Kidney (tissue), 13 donors: ENCODE measurements at regions not wholly inside any gene's neighbourhood (a gene's known extent, or its start where the extent isn't known, plus 50 kb on each side); places are given as distances from the start of the nearest gene placed in this dataset.
A peak's percentile ranks its signal among the peaks of the same experiment; 100 is the strongest.

ENCODE experiments used
- DNase-seq, 5 donors: peaks; one replicate each; pipeline ENCODE4 v3.0.0-alpha.2; 2013 to 2020
- FAIRE-seq: peaks from 2 replicates; lab custom pipeline; 2012; peaks lifted over from hg19 to GRCh38; lab: Jason Lieb, UNC
- H3K27ac ChIP-seq, 2 donors: one replicate each; pipeline ENCODE4 v1.7.0; 2013; ENCODE audit warnings: low read depth in 2 of 2, low read length in 2 of 2, inconsistent platforms in 1 of 2
- H3K27me3 ChIP-seq: one replicate; pipeline ENCODE4 v1.7.1; 2013; ENCODE audit warnings: low read length, inconsistent platforms; ENCODE audit not compliant: control insufficient read depth, insufficient read depth
- H3K36me3 ChIP-seq, 3 donors: one replicate each; pipeline versions ENCODE4 v1.7.0 to v1.7.1; 2013; ENCODE audit warnings: low read length in 3 of 3, control low read depth in 1 of 3, inconsistent platforms in 1 of 3; ENCODE audit not compliant: insufficient read depth in 3 of 3, control insufficient read depth in 2 of 3
- H3K4me1 ChIP-seq, 3 donors: one replicate each; pipeline versions ENCODE4 v1.7.0 to v1.7.1; 2013; ENCODE audit warnings: low read length in 3 of 3, inconsistent platforms in 1 of 3, low read depth in 1 of 3; ENCODE audit not compliant: control insufficient read depth in 2 of 3, insufficient read depth in 2 of 3
- H3K4me3 ChIP-seq, 3 donors: one replicate each; pipeline versions ENCODE4 v1.7.0 to v1.8.1; 2013; ENCODE audit warnings: low read length in 3 of 3, control low read depth in 1 of 3, inconsistent platforms in 1 of 3
- H3K9ac ChIP-seq, 3 donors: one replicate each; pipeline versions ENCODE4 v1.7.0 to v1.7.1; 2013; ENCODE audit warnings: low read length in 3 of 3, control low read depth in 1 of 3, inconsistent platforms in 1 of 3
- H3K9me3 ChIP-seq, 3 donors: one replicate each; pipeline versions ENCODE4 v1.7.0 to v1.7.1; 2013; ENCODE audit warnings: low read length in 3 of 3, control low read depth in 1 of 3, inconsistent platforms in 1 of 3; ENCODE audit not compliant: control insufficient read depth in 2 of 3, insufficient read depth in 1 of 3
- CTCF ChIP-seq: IDR thresholded peaks from 3 replicates; pipeline ENCODE4 v1.5.1; 2012; ENCODE audit warnings: mild to moderate bottlenecking, moderate library complexity, borderline replicate concordance; ENCODE audit not compliant: insufficient read depth; ENCODE audit errors: extremely low read depth
- intact Hi-C: fragments of 100-400 bp; cut with DNase I; formaldehyde crosslinking; loops from one replicate; pipeline ENCODE4 v1.11.1; 2022
- donor health status: control.
- donor health status: control.
- donor health status: control.
- donor health status: control.
- donor health status: control.
- donor health status: DM: yes; HTN: yes; CAD: no.
- donor health status: Normal renal cell carcinoma (clear cell type).

- H3K27ac ChIP-seq: no peak overlapping the region
- TF ChIP-seq CTCF: no peak
- peak in 1 of 5 donors; percentile 11 for DNase-seq
- no peaks in the 10 kb centered on the region for H3K36me3 ChIP-seq
- H3K4me1 ChIP-seq: no peaks in the 10 kb centered on the region
- no peak overlapping the region for H3K4me3 ChIP-seq
- no peaks in the 10 kb centered on the region for H3K27me3 ChIP-seq
- FAIRE-seq: no peak
- H3K9ac ChIP-seq: no peak overlapping the region
- no peaks in the 10 kb centered on the region for H3K9me3 ChIP-seq
- intact Hi-C loops: no loop called here
Measured at GRCh38 chr18:54440292-54440691, 82.6 kb downstream of the C18orf54 start.

GRCh38 chr18:54444319-54444914 lies 86.7 kb downstream of the C18orf54 start:
- intact Hi-C loops: no loop called here
- H3K9ac ChIP-seq: no peak overlapping the region
- peak; percentile 60 for TF ChIP-seq CTCF
- H3K27me3 ChIP-seq: no peaks in the 10 kb centered on the region
- peak in 4 of 5 donors; percentile 59 to 86 (median 78) for DNase-seq
- no peak for FAIRE-seq
- H3K4me3 ChIP-seq: no peak overlapping the region
- no peaks in the 10 kb centered on the region for H3K36me3 ChIP-seq
- H3K4me1 ChIP-seq: no peaks in the 10 kb centered on the region
- no peaks in the 10 kb centered on the region for H3K9me3 ChIP-seq
- H3K27ac ChIP-seq: no peak overlapping the region

- Histone ChIP-seq H3K9me3 (no peaks in the 10 kb centered on the region), H3K4me1 (no peaks in the 10 kb centered on the region), H3K9ac (no peak overlapping the region), H3K36me3 (no peaks in the 10 kb centered on the region), H3K27me3 (no peaks in the 10 kb centered on the region), H3K27ac (no peak overlapping the region), H3K4me3 (no peak overlapping the region)
- no peak for DNase-seq
- TF ChIP-seq CTCF: no peak
- FAIRE-seq: no peak
- intact Hi-C loops: no loop called here
Measured at GRCh38 chr18:54453996-54454395, 96.3 kb downstream of the C18orf54 start.

GRCh38 chr18:54465502-54465901 lies 107.8 kb downstream of the C18orf54 start:
- Histone ChIP-seq H3K9ac (no peak overlapping the region), H3K9me3 (no peaks in the 10 kb centered on the region), H3K27me3 (no peaks in the 10 kb centered on the region), H3K36me3 (no peaks in the 10 kb centered on the region), H3K4me1 (no peaks in the 10 kb centered on the region), H3K27ac (no peak overlapping the region), H3K4me3 (no peak overlapping the region)
- no peak for FAIRE-seq
- DNase-seq: no peak
- no peak for TF ChIP-seq CTCF
- intact Hi-C loops: no loop called here
